HEK293T (cell line): ENCODE measurements at regions not wholly inside any gene's neighbourhood (a gene's known extent, or its start where the extent isn't known, plus 50 kb on each side); places are given as distances from the start of the nearest gene placed in this dataset.

Source experiments
- BHLHE40 ChIP-seq: fragments of 450-650 bp; IDR thresholded peaks from 2 replicates; pipeline ENCODE4 v1.6.1; 2016; ENCODE audit warnings: mild to moderate bottlenecking, moderate library complexity, borderline replicate concordance
- ELF4 ChIP-seq: fragments of 450-650 bp; IDR thresholded peaks from 2 replicates; pipeline ENCODE4 v1.6.1; 2017; ENCODE audit warnings: antibody characterized with exemption
- FOXK2 ChIP-seq: fragments of 450-650 bp; IDR thresholded peaks from 2 replicates; pipeline ENCODE4 v1.6.1; 2016; ENCODE audit warnings: mild to moderate bottlenecking
- FOXM1 ChIP-seq: fragments of 450-650 bp; IDR thresholded peaks from 2 replicates; pipeline ENCODE4 v1.6.1; 2017; ENCODE audit warnings: mild to moderate bottlenecking, borderline replicate concordance
- SUZ12 ChIP-seq: fragments of 450-650 bp; IDR thresholded peaks from 2 replicates; pipeline ENCODE4 v1.6.1; 2016; ENCODE audit warnings: mild to moderate bottlenecking
- ZNF384 ChIP-seq: fragments of 450-650 bp; IDR thresholded peaks from 2 replicates; pipeline ENCODE4 v1.6.1; 2016

- no peak for TF ChIP-seq BHLHE40
- no peak for TF ChIP-seq FOXM1
- no peak for TF ChIP-seq ZNF384
- TF ChIP-seq SUZ12: no peak
- TF ChIP-seq FOXK2: no peak
- TF ChIP-seq ELF4: no peak
Observed at GRCh38 chr5:14936588-14936987, 65.0 kb upstream of the ANKH start.
